HepG2 (cell line): ENCODE measurements at regions not wholly inside any gene's neighbourhood (a gene's known extent, or its start where the extent isn't known, plus 50 kb on each side); places are given as distances from the start of the nearest gene placed in this dataset.

Source experiments
- ATAC-seq: fragments of 200-7000 bp; cut with Tn5 transposase; 3 replicates; pipeline ENCODE4 v1.9.1; 2020; ENCODE audit warnings: mild to moderate bottlenecking, moderate library complexity
- BruUV-seq: library from RNA; stranded (reverse); fragments of 400-500 nt; replicated peaks from 2 replicates; lab custom pipeline; 2021; lab: Mats Ljungman, UMichigan
- CTCF ChIA-PET: fragments of 300-600 bp; formaldehyde crosslinking; extraction: SDS; loops from one replicate; lab custom pipeline; 2021; ENCODE audit warnings: low total read pairs, inconsistent platforms, low intra/inter-chr PET ratio; lab: Yijun Ruan, JAX
- POLR2A ChIA-PET: fragments of 350-600 bp; sonication (Branson Sonifier 250); formaldehyde crosslinking; loops from one replicate; lab custom pipeline; 2020; ENCODE audit warnings: antibody characterized with exemption, inconsistent platforms; lab: Yijun Ruan, JAX
- DNase-seq: peaks from one replicate; pipeline ENCODE4 v3.0.0-alpha.2; 2015; ENCODE audit warnings: low spot score
- FAIRE-seq: peaks from 3 replicates; lab custom pipeline; 2011; peaks lifted over from hg19 to GRCh38; lab: Jason Lieb, UNC
- H2AFZ ChIP-seq: one replicate; pipeline ENCODE4 v1.6.1; 2011; ENCODE audit warnings: low read length, inconsistent platforms
- H3K27ac ChIP-seq: fragments of 300-600 bp; 3 replicates; pipeline ENCODE4 v1.8.0; 2011; ENCODE audit warnings: mixed run types, mild to moderate bottlenecking, mixed read lengths, low read length, inconsistent platforms; ENCODE audit not compliant: insufficient read depth; ENCODE audit errors: extremely low read length
- H3K27me3 ChIP-seq, 2 experiments: fragments of 200-600 bp in 1 of 2; 2 replicates in 1 of 2; 3 replicates in 1 of 2; pipeline versions ENCODE4 v1.6.0 to v1.8.0; 2011; ENCODE audit warnings: low read length in 2 of 2, mild to moderate bottlenecking in 2 of 2, moderate library complexity in 2 of 2, inconsistent platforms in 1 of 2; ENCODE audit not compliant: insufficient read depth in 2 of 2, control insufficient read depth in 1 of 2
- H3K36me3 ChIP-seq, 2 experiments: fragments of 200-600 bp in 1 of 2; replicated peaks in 1 of 2; 2 replicates in 1 of 2; 3 replicates in 1 of 2; pipeline versions ENCODE4 v1.5.1 to v1.8.0; 2011; ENCODE audit warnings: low read length in 2 of 2, inconsistent platforms in 1 of 2; ENCODE audit not compliant: insufficient read depth in 2 of 2, control insufficient read depth in 1 of 2
- H3K4me1 ChIP-seq: 2 replicates; pipeline ENCODE4 v1.5.1; 2012; ENCODE audit warnings: low read length, inconsistent platforms; ENCODE audit not compliant: insufficient read depth
- H3K4me2 ChIP-seq: 2 replicates; pipeline ENCODE4 v1.6.0; 2011; ENCODE audit warnings: low read depth, low read length, inconsistent platforms
- H3K4me3 ChIP-seq, 3 experiments: fragments of 200-600 bp in 1 of 3; sonication (generic), shearing (Covaris generic) in 1 of 3; replicated peaks in 1 of 3; 2 replicates each; pipeline ENCODE4 v1.5.1; 2011 to 2016; ENCODE audit warnings: low read length in 3 of 3, inconsistent platforms in 2 of 3, low read depth in 2 of 3, mild to moderate bottlenecking in 2 of 3, control low read depth in 1 of 3, mixed read lengths in 1 of 3; ENCODE audit not compliant: insufficient read depth in 1 of 3
- H3K79me2 ChIP-seq: one replicate; pipeline ENCODE4 v1.6.1; 2011; ENCODE audit warnings: low read length, inconsistent platforms; ENCODE audit not compliant: insufficient read depth
- H3K9ac ChIP-seq: 2 replicates; pipeline ENCODE4 v1.6.0; 2011; ENCODE audit warnings: mild to moderate bottlenecking, low read depth, low read length, inconsistent platforms; ENCODE audit not compliant: insufficient read depth
- H3K9me3 ChIP-seq: 2 replicates; pipeline ENCODE4 v1.5.1; 2012; ENCODE audit warnings: mild to moderate bottlenecking, low read length
- H4K20me1 ChIP-seq: 2 replicates; pipeline ENCODE4 v1.6.0; 2011; ENCODE audit warnings: inconsistent platforms, mild to moderate bottlenecking, low read length, moderate library complexity; ENCODE audit not compliant: insufficient read depth
- AGO2 ChIP-seq: fragments of 200-400 bp; formaldehyde crosslinking; optimal IDR thresholded peaks from 2 replicates; pipeline ENCODE3; 2017; ENCODE audit warnings: mild to moderate bottlenecking, low read depth, low read length, moderate library complexity
- FOSL1 ChIP-seq: sonication (generic); formaldehyde crosslinking; IDR thresholded peaks from 2 replicates; pipeline ENCODE4 v1.9.0; 2021; ENCODE audit warnings: missing genetic modification reagents, borderline replicate concordance
- FOXK1 ChIP-seq: sonication (generic); formaldehyde crosslinking; IDR thresholded peaks from 2 replicates; pipeline ENCODE4 v1.4.0; 2020; ENCODE audit warnings: low read depth, missing genetic modification reagents, borderline replicate concordance
- RFXANK ChIP-seq: IDR thresholded peaks from 2 replicates; pipeline ENCODE4 v1.6.1; 2016
- TCF7L2 ChIP-seq: IDR thresholded peaks from 2 replicates; pipeline ENCODE4 v1.6.1; 2011; ENCODE audit warnings: mild to moderate bottlenecking, low read depth, low read length, moderate library complexity
- THAP11 ChIP-seq: IDR thresholded peaks from 2 replicates; pipeline ENCODE4 v1.6.1; 2016; ENCODE audit warnings: missing biosample characterization, missing genetic modification reagents
- ZBTB46 ChIP-seq: sonication (generic); formaldehyde crosslinking; IDR thresholded peaks from 2 replicates; pipeline ENCODE4 v1.4.0; 2020; ENCODE audit warnings: mild to moderate bottlenecking, missing genetic modification reagents, borderline replicate concordance
- ZNF17 ChIP-seq: sonication (generic); formaldehyde crosslinking; IDR thresholded peaks from 2 replicates; pipeline ENCODE4 v1.5.0; 2020; ENCODE audit warnings: mild to moderate bottlenecking, missing genetic modification reagents
- ZNF234 ChIP-seq: sonication (generic); formaldehyde crosslinking; conservative IDR thresholded peaks from 2 replicates; pipeline ENCODE4 v1.5.1; 2020; ENCODE audit warnings: mild to moderate bottlenecking, missing genetic modification reagents
- ZNF552 ChIP-seq: sonication (generic); formaldehyde crosslinking; IDR thresholded peaks from 2 replicates; pipeline ENCODE4 v1.9.0; 2022; ENCODE audit warnings: missing genetic modification reagents, mild to moderate bottlenecking, borderline replicate concordance
- ZNF749 ChIP-seq: sonication (generic); formaldehyde crosslinking; IDR thresholded peaks from 2 replicates; pipeline ENCODE4 v1.8.0; 2022; ENCODE audit warnings: mild to moderate bottlenecking, missing genetic modification reagents, moderate library complexity, borderline replicate concordance
- ZSCAN12 ChIP-seq: sonication (generic); formaldehyde crosslinking; IDR thresholded peaks from 2 replicates; pipeline ENCODE4 v1.9.0; 2021; ENCODE audit warnings: mild to moderate bottlenecking, missing genetic modification reagents
- WGBS: methylation state at CpG from one replicate; pipeline ENCODE4 v1.1.6; 2017; ENCODE audit warnings: low lambda C conversion rate; 5-methylcytosine and 5-hydroxymethylcytosine counted together
- in situ Hi-C: cut with HindIII; loops from 2 replicates; pipeline ENCODE4 v1.10.0; 2017; ENCODE audit warnings: low pct_unique_long_range_greater_than_20kb; ENCODE audit not compliant: extremely low pct_ligation_motif_present
- intact Hi-C: fragments of 100-400 bp; cut with micrococcal nuclease; formaldehyde crosslinking; loops from one replicate; pipeline ENCODE4 v1.10.0; 2022; ENCODE audit not compliant: unreplicated experiment

GRCh38 chr2:34899079-34899478, 1300.0 kb upstream of the FAM98A start (continued):
- TF ChIP-seq FOSL1 (CRISPR knock-in tag) = no peak

- Histone ChIP-seq H3K4me3 (no peak overlapping the region), H2AFZ (no peak overlapping the region), H4K20me1 (no peaks in the 10 kb centered on the region), H3K4me2 (no peak overlapping the region), H3K4me1 (no peaks in the 10 kb centered on the region), H3K79me2 (no peaks in the 10 kb centered on the region), H3K9ac (no peak overlapping the region), H3K36me3 (no peaks in the 10 kb centered on the region), H3K9me3 (no peaks in the 10 kb centered on the region), H3K27ac (no peak overlapping the region), H3K27me3 (no peaks in the 10 kb centered on the region; a peak in 1 of 5 replicates)
- CTCF ChIA-PET = no interaction called here
- no peak for TF ChIP-seq THAP11 (CRISPR knock-in tag)
- TF ChIP-seq ZNF234 = no peak
- TF ChIP-seq ZSCAN12 (CRISPR knock-in tag) = no peak
- TF ChIP-seq ZNF552 (CRISPR knock-in tag) = no peak
- TF ChIP-seq AGO2 = no peak
- no peak for TF ChIP-seq ZNF749 (CRISPR knock-in tag)
- TF ChIP-seq FOXK1 (CRISPR knock-in tag) = no peak
- TF ChIP-seq ZNF17 (CRISPR knock-in tag) = no peak
- TF ChIP-seq TCF7L2 = no peak
- TF ChIP-seq ZBTB46 = no peak
- no peak for TF ChIP-seq RFXANK (CRISPR knock-in tag)
- DNase-seq (no peak), ATAC-seq (no peak), FAIRE-seq (no peak)
- in situ Hi-C loops (no loop called here), intact Hi-C loops (no loop called here)
- WGBS = 0% methylated on average over 2 of the region's 2 CpGs
- no TSS peak for BruUV-seq
- POLR2A ChIA-PET = no interaction called here
Measured at GRCh38 chr2:34892766-34893165, 1293.7 kb upstream of the FAM98A start.
